Omental fat pad (tissue), 3 donors: ENCODE measurements at regions not wholly inside any gene's neighbourhood (a gene's known extent, or its start where the extent isn't known, plus 50 kb on each side); places are given as distances from the start of the nearest gene placed in this dataset.

Experiments used
- ATAC-seq: fragments of 150-250 bp; one replicate; pipeline ENCODE4 v1.9.1; 2016; ENCODE audit warnings: mild to moderate bottlenecking, moderate library complexity; ENCODE audit not compliant: low FRiP score
- DNase-seq: peaks from one replicate; pipeline ENCODE4 v3.0.0-alpha.2; 2019; ENCODE audit warnings: low spot score
- CTCF ChIP-seq, 3 donors: fragments of 450-650 bp; IDR thresholded peaks; one replicate each; pipeline ENCODE4 v1.5.1; 2016 to 2017; ENCODE audit warnings: antibody characterized with exemption in 3 of 3, mild to moderate bottlenecking in 3 of 3, moderate library complexity in 2 of 3

- ATAC-seq = no peak
Measured at GRCh38 chr16:54389836-54390494, 103.4 kb upstream of the IRX3 start.

GRCh38 chr16:54385141-54385540, 98.6 kb upstream of the IRX3 start:
- no peak for TF ChIP-seq CTCF (IDR thresholded peaks at IDR 0.05)
- no peak for DNase-seq
- no peak for ATAC-seq

More at GRCh38 chr16:54389836-54390494, 103.4 kb upstream of the IRX3 start:
- no peak for TF ChIP-seq CTCF (IDR thresholded peaks at IDR 0.05)
- DNase-seq = no peak

DNA sequence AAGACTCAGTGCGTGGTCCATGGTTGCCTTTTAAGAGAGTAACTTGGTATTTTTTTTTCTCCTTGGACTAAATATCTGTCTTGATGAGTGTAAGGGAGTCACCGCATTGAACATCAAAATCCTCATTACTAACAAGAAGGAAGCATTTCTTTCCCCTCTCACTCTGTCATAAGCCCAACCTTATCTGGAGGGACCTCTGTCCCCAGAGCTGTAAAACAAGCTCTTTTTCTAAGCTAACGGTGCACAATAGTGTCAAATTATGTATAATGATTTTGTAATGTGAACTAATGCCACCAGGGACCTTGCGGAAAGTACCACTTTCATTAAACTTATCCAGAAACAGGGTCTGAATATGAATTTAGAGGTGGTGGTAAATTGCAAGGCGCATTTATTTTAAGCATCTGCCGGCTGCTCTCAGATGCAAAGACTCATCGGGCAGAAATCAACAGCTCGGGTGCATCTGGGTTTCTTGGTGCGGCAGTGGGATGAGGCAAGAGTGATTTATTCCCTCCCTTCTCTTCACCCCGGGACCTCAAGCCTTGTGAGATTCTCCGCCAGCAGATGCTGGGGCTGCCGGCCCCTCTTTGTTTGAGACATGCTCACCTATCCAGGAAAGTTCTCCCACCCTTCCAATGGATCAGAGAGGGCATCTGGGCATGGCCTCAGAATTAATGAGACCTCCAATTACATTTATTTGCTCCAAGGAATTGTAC, 95.2 kb upstream of the IRX3 start:
- ATAC-seq = no peak
- no peak for DNase-seq
- TF ChIP-seq CTCF (IDR thresholded peaks at IDR 0.05) = no peak

- DNase-seq = no peak
Measured at GRCh38 chr16:54375071-54375470, 88.5 kb upstream of the IRX3 start.

DNA sequence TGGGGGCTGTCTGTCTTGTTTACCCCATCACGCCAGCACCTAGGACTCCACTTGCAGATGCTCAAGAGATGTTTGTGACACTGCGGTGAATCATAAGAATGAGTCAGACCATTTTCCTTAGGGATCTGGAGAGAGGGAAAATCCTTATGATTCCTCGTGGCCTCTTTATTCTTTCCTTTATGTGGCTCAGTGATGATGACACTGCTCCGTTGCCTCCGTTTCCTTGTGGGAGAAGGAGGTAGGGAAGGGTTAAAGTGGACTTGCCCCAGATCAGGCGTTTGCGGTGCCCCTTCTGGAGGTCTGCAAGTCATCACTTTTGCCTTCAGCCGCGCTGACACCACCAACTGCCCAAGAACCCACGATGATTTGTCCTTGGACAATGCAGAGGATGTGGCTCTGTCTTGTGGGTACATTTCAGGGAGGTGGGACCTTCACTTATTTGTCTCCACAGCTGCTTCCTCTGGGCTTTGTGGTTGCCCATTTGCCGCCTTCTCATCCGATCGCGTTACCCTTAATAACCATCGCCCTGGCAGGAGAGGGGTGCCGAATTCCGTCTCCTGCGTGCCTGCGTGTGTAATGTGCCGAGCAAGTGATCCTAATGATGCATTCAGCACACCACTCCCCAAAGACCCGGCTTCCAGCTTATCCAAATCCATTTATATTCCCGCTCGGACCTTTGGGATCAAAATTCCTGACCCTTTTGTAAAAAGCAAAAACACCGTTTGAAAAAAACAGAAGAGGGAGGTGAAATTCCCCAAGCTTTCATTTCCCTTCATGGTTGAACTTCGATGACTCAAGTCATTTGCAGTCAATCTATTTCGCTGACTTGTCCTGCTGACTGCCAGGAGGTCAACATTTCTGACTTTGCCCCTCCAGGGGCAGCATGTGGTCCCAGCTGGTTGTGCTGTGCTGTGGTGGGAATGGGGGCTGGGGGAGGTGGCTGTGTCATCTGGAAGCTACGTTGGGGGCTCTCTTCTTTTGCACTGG, 87.2 kb upstream of the IRX3 start:
- no peak for TF ChIP-seq CTCF (IDR thresholded peaks at IDR 0.05)
- no peak for ATAC-seq
- DNase-seq = no peak

More at GRCh38 chr16:54375071-54375470, 88.5 kb upstream of the IRX3 start:
- TF ChIP-seq CTCF (IDR thresholded peaks at IDR 0.05) = no peak
- no peak for ATAC-seq

GRCh38 chr16:54370278-54371040, 83.9 kb upstream of the IRX3 start:
- DNase-seq = no peak
- no peak for ATAC-seq
- TF ChIP-seq CTCF (IDR thresholded peaks at IDR 0.05) = no peak
